BJ (cell line): ENCODE measurements at regions not wholly inside any gene's neighbourhood (a gene's known extent, or its start where the extent isn't known, plus 50 kb on each side); places are given as distances from the start of the nearest gene placed in this dataset.
"Not testable (repeated sequence)": the region's sequence is repeated elsewhere in the genome, so short reads cannot be mapped to it uniquely, and the experiment has no call there.

Experiments
- CTCF ChIA-PET: fragments of 350-600 bp; formaldehyde crosslinking; extraction: SDS; loops from one replicate; lab custom pipeline; 2021; ENCODE audit warnings: antibody characterized with exemption, inconsistent platforms; lab: Yijun Ruan, JAX
- POLR2A ChIA-PET: fragments of 300-600 bp; sonication (Branson Sonifier 250); formaldehyde crosslinking; extraction: SDS; loops from one replicate; lab custom pipeline; 2021; ENCODE audit warnings: antibody characterized with exemption; lab: Charles Lee
- DNase-seq: peaks from one replicate; pipeline ENCODE4 v3.0.0-alpha.2; 2011; ENCODE audit warnings: low read depth
- H3K27me3 ChIP-seq: 2 replicates; pipeline ENCODE4 v1.6.0; 2011; ENCODE audit warnings: low read length; ENCODE audit not compliant: control insufficient read depth, insufficient read depth
- H3K36me3 ChIP-seq: 2 replicates; pipeline ENCODE4 v1.5.1; 2011; ENCODE audit warnings: low read length; ENCODE audit not compliant: control insufficient read depth, insufficient read depth
- H3K4me3 ChIP-seq: 2 replicates; pipeline ENCODE4 v1.5.1; 2011; ENCODE audit warnings: low read depth, mild to moderate bottlenecking, control low read depth, low read length
- TF ChIP-seq, protein P1 (sequence below): IDR thresholded peaks from 2 replicates; pipeline ENCODE4 v1.5.1; 2011; ENCODE audit warnings: low read depth, mild to moderate bottlenecking, control low read depth, inconsistent platforms, low read length, moderate library complexity; ENCODE audit not compliant: insufficient read depth

- no peaks in the 10 kb centered on the region for H3K27me3 ChIP-seq
- TF ChIP-seq, protein P1, sequence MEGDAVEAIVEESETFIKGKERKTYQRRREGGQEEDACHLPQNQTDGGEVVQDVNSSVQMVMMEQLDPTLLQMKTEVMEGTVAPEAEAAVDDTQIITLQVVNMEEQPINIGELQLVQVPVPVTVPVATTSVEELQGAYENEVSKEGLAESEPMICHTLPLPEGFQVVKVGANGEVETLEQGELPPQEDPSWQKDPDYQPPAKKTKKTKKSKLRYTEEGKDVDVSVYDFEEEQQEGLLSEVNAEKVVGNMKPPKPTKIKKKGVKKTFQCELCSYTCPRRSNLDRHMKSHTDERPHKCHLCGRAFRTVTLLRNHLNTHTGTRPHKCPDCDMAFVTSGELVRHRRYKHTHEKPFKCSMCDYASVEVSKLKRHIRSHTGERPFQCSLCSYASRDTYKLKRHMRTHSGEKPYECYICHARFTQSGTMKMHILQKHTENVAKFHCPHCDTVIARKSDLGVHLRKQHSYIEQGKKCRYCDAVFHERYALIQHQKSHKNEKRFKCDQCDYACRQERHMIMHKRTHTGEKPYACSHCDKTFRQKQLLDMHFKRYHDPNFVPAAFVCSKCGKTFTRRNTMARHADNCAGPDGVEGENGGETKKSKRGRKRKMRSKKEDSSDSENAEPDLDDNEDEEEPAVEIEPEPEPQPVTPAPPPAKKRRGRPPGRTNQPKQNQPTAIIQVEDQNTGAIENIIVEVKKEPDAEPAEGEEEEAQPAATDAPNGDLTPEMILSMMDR, result no peak
- H3K4me3 ChIP-seq, result no peak overlapping the region
- ChIA-PET CTCF (no interaction called here), POLR2A (no interaction called here)
- H3K36me3 ChIP-seq, result no peaks in the 10 kb centered on the region
- DNase-seq, result no peak
Observed at GRCh38 chr1:104125970-104126369, 376.3 kb downstream of the AMY1C start.

- POLR2A ChIA-PET, result no interaction called here
Observed at GRCh38 chr1:104132382-104132973, 382.8 kb downstream of the AMY1C start.

DNA sequence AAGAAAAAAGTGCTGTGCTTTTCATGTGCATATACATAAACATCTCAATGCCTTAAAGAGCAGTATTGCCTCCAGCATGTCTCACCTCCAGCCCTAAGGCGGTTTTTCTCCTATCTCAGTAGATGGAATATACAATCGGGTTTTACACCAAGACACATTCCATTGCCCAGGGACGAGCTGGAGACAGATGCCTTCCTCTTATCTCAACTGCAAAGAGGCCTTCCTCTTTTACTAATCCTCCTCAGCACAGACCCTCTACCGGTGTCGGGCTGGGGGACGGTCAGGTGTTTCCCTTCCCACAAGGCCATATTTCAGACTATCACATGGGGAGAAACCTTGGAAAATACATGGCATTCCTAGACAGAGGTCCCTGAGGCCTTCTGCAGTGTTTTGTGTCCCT lies 385.3 kb downstream of the AMY1C start:
- POLR2A ChIA-PET, H3K27me3 ChIP-seq, DNase-seq: not testable (repeated sequence)

More at GRCh38 chr1:104132382-104132973, 382.8 kb downstream of the AMY1C start:
- CTCF ChIA-PET, result no interaction called here
- TF ChIP-seq, protein P1, result no peak
- no peak overlapping the region for H3K4me3 ChIP-seq
- no peak for DNase-seq
- no peaks in the 10 kb centered on the region for H3K36me3 ChIP-seq
- no peaks in the 10 kb centered on the region for H3K27me3 ChIP-seq

DNA sequence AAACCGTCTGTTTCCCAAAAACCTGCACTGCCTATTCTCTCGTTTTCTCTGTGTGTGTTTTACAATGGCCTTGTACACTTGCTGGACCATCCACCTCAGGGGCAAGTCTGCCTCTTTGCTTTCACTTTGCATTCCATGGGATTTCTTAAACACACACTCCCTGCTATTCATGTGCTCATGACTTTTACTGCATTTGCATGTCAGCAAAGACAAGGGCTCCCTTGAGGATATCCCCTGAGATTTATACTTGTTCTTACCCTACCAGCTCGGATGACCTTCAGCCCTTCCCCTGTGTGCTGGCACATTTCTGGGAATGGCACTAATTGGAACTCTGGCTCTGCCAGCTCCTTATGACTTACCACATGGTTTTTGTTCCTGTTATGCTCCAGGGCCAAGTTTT lies 386.9 kb downstream of the AMY1C start:
- no peak overlapping the region for H3K4me3 ChIP-seq
- TF ChIP-seq, protein P1, result no peak
- no peaks in the 10 kb centered on the region for H3K27me3 ChIP-seq
- no peaks in the 10 kb centered on the region for H3K36me3 ChIP-seq
- DNase-seq, result no peak
- CTCF ChIA-PET, result no interaction called here
- POLR2A ChIA-PET, result no interaction called here

More for the DNA sequence above, 385.3 kb downstream of the AMY1C start:
- CTCF ChIA-PET, H3K36me3 ChIP-seq, H3K4me3 ChIP-seq: not testable (repeated sequence)

DNA sequence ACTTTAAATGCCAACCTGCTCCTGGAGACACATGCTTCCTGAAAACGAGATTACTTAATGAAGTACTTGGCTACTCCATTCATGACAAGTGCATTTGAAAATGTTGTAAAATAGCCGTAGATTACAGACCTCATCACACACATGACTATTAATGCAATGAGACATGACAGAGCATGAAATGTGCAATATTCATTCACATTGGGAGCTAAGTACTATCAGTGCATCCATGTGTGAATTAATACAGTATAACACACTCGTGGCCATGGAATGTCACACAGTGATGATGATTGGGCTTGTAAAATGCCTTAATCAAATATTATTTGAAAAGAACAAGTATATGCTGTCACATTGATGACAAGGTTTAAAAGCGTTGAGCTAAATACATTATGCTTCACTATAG lies 407.0 kb downstream of the AMY1C start:
- Histone ChIP-seq H3K27me3 (no peaks in the 10 kb centered on the region), H3K4me3 (no peak overlapping the region), H3K36me3 (no peaks in the 10 kb centered on the region)
- no peak for DNase-seq
- ChIA-PET CTCF (no interaction called here), POLR2A (no interaction called here)
- TF ChIP-seq, protein P1, result no peak

- ChIA-PET CTCF (no interaction called here), POLR2A (no interaction called here)
- DNase-seq, result no peak
Observed at GRCh38 chr1:104163912-104164476, 414.3 kb downstream of the AMY1C start.

More at GRCh38 chr1:104163912-104164476, 414.3 kb downstream of the AMY1C start:
- Histone ChIP-seq H3K27me3 (no peaks in the 10 kb centered on the region), H3K4me3 (no peak overlapping the region), H3K36me3 (no peaks in the 10 kb centered on the region)
- TF ChIP-seq, protein P1, result no peak
